DOHH2 (cell line): ENCODE measurements at regions not wholly inside any gene's neighbourhood (a gene's known extent, or its start where the extent isn't known, plus 50 kb on each side); places are given as distances from the start of the nearest gene placed in this dataset.

Experiments used
- H3F3A ChIP-seq: fragments of 200-600 bp; sonication (generic), shearing (Covaris generic); 2 replicates; pipeline ENCODE4 v1.6.0; 2016; ENCODE audit warnings: antibody characterized with exemption, mild to moderate bottlenecking; ENCODE audit not compliant: control insufficient read depth, insufficient read depth
- H3K27ac ChIP-seq: fragments of 200-600 bp; sonication (generic); 2 replicates; pipeline ENCODE4 v1.5.1; 2014; ENCODE audit warnings: low read depth, mild to moderate bottlenecking, low read length, moderate library complexity
- H3K27me3 ChIP-seq: fragments of 200-600 bp; sonication (generic); 2 replicates; pipeline ENCODE4 v1.6.1; 2014; ENCODE audit warnings: mild to moderate bottlenecking, low read length, mixed read lengths; ENCODE audit not compliant: control insufficient read depth
- H3K36me3 ChIP-seq: fragments of 200-600 bp; sonication (generic); 2 replicates; pipeline ENCODE4 v1.6.1; 2014; ENCODE audit warnings: mild to moderate bottlenecking, low read length, moderate library complexity, mixed read lengths; ENCODE audit not compliant: control insufficient read depth
- H3K4me1 ChIP-seq: fragments of 200-600 bp; sonication (generic); 2 replicates; pipeline ENCODE4 v1.6.1; 2014; ENCODE audit warnings: mild to moderate bottlenecking, low read length, mixed read lengths; ENCODE audit not compliant: control insufficient read depth
- H3K4me2 ChIP-seq: fragments of 200-600 bp; sonication (generic); 2 replicates; pipeline ENCODE4 v1.6.0; 2014; ENCODE audit warnings: mild to moderate bottlenecking, low read length, moderate library complexity
- H3K4me3 ChIP-seq: fragments of 200-600 bp; sonication (generic); 2 replicates; pipeline ENCODE4 v1.5.1; 2014; ENCODE audit warnings: mild to moderate bottlenecking, low read length, mixed read lengths
- H3K79me2 ChIP-seq: fragments of 200-600 bp; sonication (generic); 2 replicates; pipeline ENCODE4 v1.6.1; 2014; ENCODE audit warnings: mild to moderate bottlenecking, low read length, mixed read lengths; ENCODE audit not compliant: control insufficient read depth
- H3K9me2 ChIP-seq: fragments of 200-600 bp; sonication (generic); replicated peaks from 2 replicates; pipeline ENCODE4 v1.6.1; 2014; ENCODE audit warnings: mild to moderate bottlenecking, low read length, mixed read lengths; ENCODE audit not compliant: control insufficient read depth
- H3K9me3 ChIP-seq: fragments of 200-600 bp; sonication (generic); 2 replicates; pipeline ENCODE4 v1.6.1; 2014; ENCODE audit warnings: antibody characterized with exemption, low read length, mixed read lengths; ENCODE audit not compliant: control insufficient read depth, insufficient read depth
- H4K20me1 ChIP-seq: fragments of 200-600 bp; sonication (generic); 2 replicates; pipeline ENCODE4 v1.6.0; 2014; ENCODE audit warnings: low read depth, mild to moderate bottlenecking, antibody characterized with exemption, low read length, moderate library complexity; ENCODE audit not compliant: control insufficient read depth, insufficient read depth
- EZH2phosphoT487 ChIP-seq: fragments of 200-600 bp; sonication (generic); IDR thresholded peaks from 2 replicates; pipeline ENCODE4 v1.6.1; 2017; ENCODE audit warnings: borderline replicate concordance, mild to moderate bottlenecking, antibody characterized with exemption, low read length, moderate library complexity, mixed read lengths
- TF ChIP-seq, protein P1 (sequence below): fragments of 200-600 bp; sonication (generic); IDR thresholded peaks from one replicate; pipeline ENCODE4 v1.5.1; 2014; ENCODE audit warnings: antibody characterized with exemption, mild to moderate bottlenecking, low read depth, low read length; ENCODE audit not compliant: poor library complexity, severe bottlenecking

DNA sequence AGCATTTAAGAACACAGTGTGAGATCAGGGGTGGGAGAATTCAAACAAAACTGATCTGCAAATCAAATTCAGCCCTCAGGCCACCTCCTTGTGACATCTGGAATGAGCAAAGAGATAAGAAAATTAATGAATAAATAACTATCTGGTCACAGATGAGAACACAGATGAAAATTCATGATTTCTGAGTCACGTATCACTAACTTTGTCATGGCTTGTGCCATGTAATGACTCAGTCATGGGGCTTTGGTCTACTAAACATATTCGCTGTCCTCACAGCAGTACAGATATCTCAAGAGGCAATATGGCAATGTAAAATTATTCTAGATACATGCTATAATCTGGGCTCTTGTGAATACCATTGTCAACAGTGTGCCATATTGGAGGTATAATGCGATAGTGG lies 274.4 kb downstream of the MAN2A1 start:
- no peak overlapping the region for H3K27ac ChIP-seq
- H4K20me1 ChIP-seq: no peaks in the 10 kb centered on the region
- no peak overlapping the region for H3K4me2 ChIP-seq
- no peaks in the 10 kb centered on the region for H3K27me3 ChIP-seq
- H3K4me1 ChIP-seq: no peaks in the 10 kb centered on the region
- no peaks in the 10 kb centered on the region for H3K9me3 ChIP-seq
- no peak overlapping the region for H3K4me3 ChIP-seq
- H3K79me2 ChIP-seq: no peaks in the 10 kb centered on the region
- H3K36me3 ChIP-seq: no peaks in the 10 kb centered on the region
- TF ChIP-seq, protein P1, sequence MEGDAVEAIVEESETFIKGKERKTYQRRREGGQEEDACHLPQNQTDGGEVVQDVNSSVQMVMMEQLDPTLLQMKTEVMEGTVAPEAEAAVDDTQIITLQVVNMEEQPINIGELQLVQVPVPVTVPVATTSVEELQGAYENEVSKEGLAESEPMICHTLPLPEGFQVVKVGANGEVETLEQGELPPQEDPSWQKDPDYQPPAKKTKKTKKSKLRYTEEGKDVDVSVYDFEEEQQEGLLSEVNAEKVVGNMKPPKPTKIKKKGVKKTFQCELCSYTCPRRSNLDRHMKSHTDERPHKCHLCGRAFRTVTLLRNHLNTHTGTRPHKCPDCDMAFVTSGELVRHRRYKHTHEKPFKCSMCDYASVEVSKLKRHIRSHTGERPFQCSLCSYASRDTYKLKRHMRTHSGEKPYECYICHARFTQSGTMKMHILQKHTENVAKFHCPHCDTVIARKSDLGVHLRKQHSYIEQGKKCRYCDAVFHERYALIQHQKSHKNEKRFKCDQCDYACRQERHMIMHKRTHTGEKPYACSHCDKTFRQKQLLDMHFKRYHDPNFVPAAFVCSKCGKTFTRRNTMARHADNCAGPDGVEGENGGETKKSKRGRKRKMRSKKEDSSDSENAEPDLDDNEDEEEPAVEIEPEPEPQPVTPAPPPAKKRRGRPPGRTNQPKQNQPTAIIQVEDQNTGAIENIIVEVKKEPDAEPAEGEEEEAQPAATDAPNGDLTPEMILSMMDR: no peak
- TF ChIP-seq EZH2phosphoT487: no peak
- no peaks in the 10 kb centered on the region for H3K9me2 ChIP-seq
- H3F3A ChIP-seq: no peaks in the 10 kb centered on the region

DNA sequence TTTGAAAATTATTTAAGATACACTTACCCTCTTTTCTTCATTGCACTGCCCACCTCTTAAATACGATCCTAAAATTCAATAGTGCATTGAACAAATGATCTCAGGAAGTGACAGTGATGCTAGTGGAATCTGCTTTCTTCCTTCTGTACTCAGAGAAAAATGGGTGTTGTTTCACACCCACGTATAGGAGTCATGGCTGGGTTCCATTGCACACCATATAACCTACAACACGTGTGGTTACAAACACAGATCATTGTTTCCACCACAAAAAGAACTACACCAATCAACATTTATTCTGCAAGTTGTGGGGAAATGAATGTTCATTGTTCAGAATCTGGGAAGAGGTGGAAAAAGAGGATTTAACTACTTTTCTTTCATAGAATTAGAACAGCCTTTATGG lies 275.9 kb downstream of the MAN2A1 start:
- Histone ChIP-seq H3K27me3 (no peaks in the 10 kb centered on the region), H3K79me2 (no peaks in the 10 kb centered on the region), H3K9me2 (no peaks in the 10 kb centered on the region), H3K4me2 (no peak overlapping the region), H3K27ac (no peak overlapping the region), H3F3A (no peaks in the 10 kb centered on the region), H3K36me3 (no peaks in the 10 kb centered on the region), H3K9me3 (no peaks in the 10 kb centered on the region), H3K4me3 (no peak overlapping the region), H3K4me1 (no peaks in the 10 kb centered on the region), H4K20me1 (no peaks in the 10 kb centered on the region)
- no peak for TF ChIP-seq EZH2phosphoT487
- TF ChIP-seq, protein P1: no peak

DNA sequence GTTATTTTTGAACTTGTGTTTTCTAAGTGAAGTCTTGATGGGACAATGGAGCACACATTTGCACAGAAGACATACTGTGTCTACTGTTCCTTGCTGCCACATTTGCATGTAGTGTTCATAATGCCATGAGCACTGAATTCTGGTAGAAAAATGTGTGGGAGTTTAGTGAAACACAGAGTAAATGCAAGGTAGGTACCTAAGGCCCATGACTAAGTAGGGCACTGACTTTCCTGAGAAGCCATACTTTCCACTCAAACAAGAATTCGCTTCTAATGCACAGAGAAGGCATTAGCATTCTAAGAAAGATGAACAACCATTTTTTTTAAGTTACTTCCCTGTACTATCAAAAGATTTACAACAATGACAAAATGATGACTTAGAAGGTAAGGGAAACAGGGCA lies 282.2 kb downstream of the MAN2A1 start:
- Histone ChIP-seq H3K79me2 (no peaks in the 10 kb centered on the region), H4K20me1 (no peaks in the 10 kb centered on the region), H3F3A (no peaks in the 10 kb centered on the region), H3K36me3 (no peaks in the 10 kb centered on the region), H3K9me3 (no peaks in the 10 kb centered on the region), H3K27me3 (no peaks in the 10 kb centered on the region), H3K4me2 (no peak overlapping the region), H3K9me2 (no peaks in the 10 kb centered on the region), H3K4me1 (no peaks in the 10 kb centered on the region), H3K27ac (no peak overlapping the region), H3K4me3 (no peak overlapping the region)
- no peak for TF ChIP-seq EZH2phosphoT487
- TF ChIP-seq, protein P1: no peak

DNA sequence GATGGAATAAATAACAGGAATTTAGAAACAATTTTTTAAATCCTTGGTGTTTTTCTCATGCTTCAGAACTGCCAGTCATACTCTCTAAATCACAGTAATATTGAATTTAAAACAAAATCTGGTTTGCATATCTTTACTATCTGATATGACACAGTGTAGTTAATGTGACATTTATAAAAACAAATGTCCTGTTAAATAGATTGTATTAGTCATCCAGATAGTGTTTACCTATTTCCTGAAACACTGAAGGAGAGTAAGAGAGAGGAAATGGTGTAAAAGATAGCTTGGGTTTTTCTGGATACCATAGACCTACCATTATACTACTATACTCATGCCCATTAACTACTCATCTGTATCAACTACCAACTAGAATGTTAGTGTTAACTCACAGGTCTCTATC lies 292.3 kb downstream of the MAN2A1 start:
- Histone ChIP-seq H3K27ac (no peak overlapping the region), H3K27me3 (no peaks in the 10 kb centered on the region), H3K9me2 (no peaks in the 10 kb centered on the region), H3K4me2 (no peak overlapping the region), H3K4me3 (no peak overlapping the region), H3K79me2 (no peaks in the 10 kb centered on the region), H3F3A (no peaks in the 10 kb centered on the region), H3K4me1 (no peaks in the 10 kb centered on the region), H4K20me1 (no peaks in the 10 kb centered on the region), H3K36me3 (no peaks in the 10 kb centered on the region), H3K9me3 (no peaks in the 10 kb centered on the region)
- TF ChIP-seq, protein P1: no peak
- no peak for TF ChIP-seq EZH2phosphoT487
